Memory B cell (primary cell): ENCODE measurements at regions not wholly inside any gene's neighbourhood (a gene's known extent, or its start where the extent isn't known, plus 50 kb on each side); places are given as distances from the start of the nearest gene placed in this dataset.

ENCODE experiments used
- ATAC-seq: fragments of 150-1000 bp; cut with Tn5 transposase; 2 replicates; pipeline ENCODE4 v1.10.0; 2021; ENCODE audit warnings: low read depth, mild to moderate bottlenecking, moderate library complexity
- DNase-seq, 2 donors: peaks; one replicate each; pipeline ENCODE4 v3.0.0; 2022; ENCODE audit warnings: low spot score in 2 of 2
- H3K27ac Mint-ChIP-seq: one replicate; pipeline ENCODE4 v1.8.0; 2022; ENCODE audit warnings: mild to moderate bottlenecking, moderate library complexity, mixed read lengths
- H3K27me3 Mint-ChIP-seq: one replicate; pipeline ENCODE4 v1.8.0; 2022; ENCODE audit warnings: mixed read lengths
- H3K36me3 Mint-ChIP-seq: one replicate; pipeline ENCODE4 v1.8.0; 2022; ENCODE audit warnings: mild to moderate bottlenecking, mixed read lengths
- H3K4me1 Mint-ChIP-seq: one replicate; pipeline ENCODE4 v1.8.0; 2022; ENCODE audit warnings: mixed read lengths
- H3K4me3 Mint-ChIP-seq: one replicate; pipeline ENCODE4 v1.8.0; 2022; ENCODE audit warnings: mild to moderate bottlenecking, moderate library complexity, mixed read lengths
- H3K9me3 Mint-ChIP-seq: one replicate; pipeline ENCODE4 v1.8.0; 2022; ENCODE audit warnings: mixed read lengths

DNA sequence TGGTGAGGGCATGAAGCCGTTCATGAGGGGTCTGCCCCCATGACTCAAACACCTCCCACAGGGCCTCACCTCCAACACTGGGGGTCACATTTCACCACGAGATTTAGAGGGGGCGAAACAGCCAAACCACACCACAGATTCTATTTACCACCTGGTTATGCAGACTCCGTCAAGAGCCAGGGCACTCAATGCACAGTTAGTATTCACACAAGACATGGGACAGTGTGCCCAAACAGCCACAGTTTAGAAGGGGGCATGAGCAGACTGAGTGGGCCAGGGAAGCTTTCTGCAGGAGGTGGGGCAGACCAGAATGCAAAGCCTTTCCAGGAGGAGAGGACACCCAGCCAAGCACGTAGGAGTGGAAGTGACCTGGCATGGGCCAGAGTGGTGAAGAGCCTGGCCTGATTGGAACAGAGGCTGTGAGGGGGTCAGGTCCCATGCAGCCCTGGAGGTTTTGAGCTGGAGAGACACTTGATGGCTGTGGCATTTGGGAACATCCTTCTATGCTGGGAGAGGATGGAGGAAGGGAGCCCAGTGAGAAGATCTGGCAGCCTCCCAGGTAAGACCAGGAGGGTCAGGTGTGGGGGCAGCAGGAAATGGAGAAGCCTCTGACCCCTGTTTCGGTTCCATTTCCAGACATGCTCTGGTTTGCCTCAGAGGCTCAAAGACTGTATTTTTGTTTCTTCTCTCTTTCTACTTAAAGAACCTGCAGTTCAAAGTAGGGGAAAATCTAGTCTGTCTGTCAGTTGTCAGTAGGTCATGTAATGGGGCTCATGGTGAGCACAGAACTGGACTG, 199.1 kb upstream of the NCAM1 start:
- H3K27ac Mint-ChIP-seq, result no peak overlapping the region
- no peaks in the 10 kb centered on the region for H3K4me1 Mint-ChIP-seq
- DNase-seq (no peak), ATAC-seq (no peak)
- no peak overlapping the region for H3K4me3 Mint-ChIP-seq
- no peaks in the 10 kb centered on the region for H3K36me3 Mint-ChIP-seq
- peaks cover 2% of the 10 kb centered on the region for H3K27me3 Mint-ChIP-seq
- no peaks in the 10 kb centered on the region for H3K9me3 Mint-ChIP-seq

DNA sequence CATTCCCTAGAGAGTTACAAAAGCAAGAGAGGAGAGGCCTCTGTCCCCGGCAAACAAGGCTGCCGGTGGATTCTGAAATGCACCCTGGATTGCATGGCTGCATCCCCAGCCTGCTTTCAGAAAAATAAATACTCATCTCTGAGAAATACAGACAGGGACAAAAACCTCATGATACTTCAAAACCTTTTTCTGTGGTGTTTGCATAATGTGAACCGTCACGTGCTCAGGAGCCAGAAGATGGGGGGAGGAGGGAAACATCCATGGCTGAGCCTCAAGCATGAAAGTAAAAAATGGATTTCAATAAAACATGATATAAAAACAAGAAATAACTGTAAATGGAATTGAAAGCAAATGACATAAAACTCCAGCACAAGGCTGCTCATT, 198.5 kb upstream of the NCAM1 start:
- H3K36me3 Mint-ChIP-seq, result no peaks in the 10 kb centered on the region
- no peak overlapping the region for H3K27ac Mint-ChIP-seq
- no peak for ATAC-seq
- H3K27me3 Mint-ChIP-seq, result peaks cover 2% of the 10 kb centered on the region
- H3K9me3 Mint-ChIP-seq, result no peaks in the 10 kb centered on the region
- H3K4me3 Mint-ChIP-seq, result no peak overlapping the region
- DNase-seq, result no peak
- H3K4me1 Mint-ChIP-seq, result no peaks in the 10 kb centered on the region

DNA sequence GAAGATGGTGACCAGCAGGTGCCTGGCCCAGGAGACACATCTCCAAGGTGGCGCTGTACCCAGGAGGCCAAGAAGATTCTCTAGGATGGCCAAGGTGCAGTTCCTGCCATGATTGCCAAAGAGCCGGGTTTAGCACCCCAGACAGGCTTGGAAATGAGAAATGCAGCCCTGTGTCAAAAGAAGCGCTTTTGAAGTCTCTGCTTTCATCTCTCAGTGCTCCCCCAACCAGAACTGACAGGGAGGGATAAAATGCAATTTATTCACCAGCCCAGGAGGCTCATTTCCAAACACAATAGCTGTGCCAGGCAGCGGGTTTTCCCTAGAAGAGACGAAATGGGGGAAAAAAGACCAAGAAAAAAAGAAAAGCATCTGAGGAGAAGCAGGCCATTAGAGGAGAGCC, 195.9 kb upstream of the NCAM1 start:
- no peaks in the 10 kb centered on the region for H3K9me3 Mint-ChIP-seq
- no peaks in the 10 kb centered on the region for H3K36me3 Mint-ChIP-seq
- no peaks in the 10 kb centered on the region for H3K4me1 Mint-ChIP-seq
- H3K27ac Mint-ChIP-seq, result no peak overlapping the region
- no peak for DNase-seq
- no peak overlapping the region for H3K4me3 Mint-ChIP-seq
- no peak for ATAC-seq
- H3K27me3 Mint-ChIP-seq, result peaks cover 2% of the 10 kb centered on the region

DNA sequence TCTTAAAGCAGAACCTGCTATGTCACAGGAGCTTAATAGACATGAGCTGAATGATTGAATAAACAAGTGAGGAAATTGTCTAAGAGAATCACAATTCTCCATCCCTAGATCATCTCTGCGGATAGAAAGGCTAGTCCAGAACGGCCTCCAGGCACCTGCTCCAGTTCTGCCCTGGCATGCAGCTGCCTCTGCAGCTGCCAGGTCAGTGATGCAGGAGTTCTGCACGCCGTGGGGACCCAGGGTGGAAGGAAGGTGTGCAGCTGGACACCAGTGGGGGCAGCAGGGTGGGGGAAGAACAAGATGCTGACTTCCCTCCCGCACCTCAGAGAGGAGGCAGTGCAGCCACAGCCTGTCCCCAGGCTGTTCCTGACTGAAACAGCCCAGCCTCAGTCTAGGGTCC, 192.1 kb upstream of the NCAM1 start:
- H3K4me3 Mint-ChIP-seq, result no peak overlapping the region
- peaks cover 4% of the 10 kb centered on the region for H3K9me3 Mint-ChIP-seq
- no peaks in the 10 kb centered on the region for H3K4me1 Mint-ChIP-seq
- DNase-seq (no peak), ATAC-seq (no peak)
- no peaks in the 10 kb centered on the region for H3K36me3 Mint-ChIP-seq
- peaks cover 3% of the 10 kb centered on the region for H3K27me3 Mint-ChIP-seq
- H3K27ac Mint-ChIP-seq, result no peak overlapping the region

DNA sequence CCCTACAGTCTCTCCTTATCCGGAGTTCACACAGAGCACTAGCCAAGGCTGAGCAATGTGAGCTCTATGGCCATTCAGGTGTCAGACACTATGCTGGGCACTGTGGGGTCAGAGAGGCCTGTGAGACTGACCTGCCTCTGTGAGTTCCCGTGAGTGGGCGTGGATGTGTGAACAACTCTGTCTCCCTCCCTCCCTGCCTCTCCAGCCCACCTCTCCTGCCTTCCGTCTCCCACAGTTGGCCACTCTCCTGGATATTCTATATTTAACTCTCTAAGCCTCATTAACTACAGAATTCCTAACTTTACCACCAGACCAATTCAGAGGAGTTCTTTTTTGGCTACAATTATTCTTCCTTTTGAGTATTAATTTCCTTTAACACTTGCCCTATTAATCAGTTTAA, 191.6 kb upstream of the NCAM1 start:
- no peak overlapping the region for H3K27ac Mint-ChIP-seq
- no peak for ATAC-seq

DNA sequence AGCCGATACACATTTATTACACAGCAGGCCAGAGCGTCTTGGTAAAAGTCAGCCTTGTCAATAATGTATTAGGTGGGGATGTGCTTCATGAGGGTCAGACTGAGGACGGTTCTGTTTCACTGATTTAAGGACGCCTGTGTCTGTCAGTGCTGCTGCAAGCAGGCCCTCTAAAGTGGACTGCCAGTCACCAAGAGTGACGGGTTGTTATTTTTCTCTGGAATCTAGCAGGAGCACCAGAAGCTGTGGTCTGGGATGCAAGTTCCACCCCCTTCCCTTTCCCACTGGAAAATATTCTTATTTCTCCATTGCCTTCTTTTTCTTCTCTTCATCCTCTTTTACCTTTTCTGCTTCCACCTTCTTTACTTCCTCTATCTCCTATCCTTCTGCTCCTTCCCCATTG, 191.2 kb upstream of the NCAM1 start:
- Mint-ChIP-seq H3K9me3 (peaks cover 4% of the 10 kb centered on the region), H3K27me3 (peaks cover 3% of the 10 kb centered on the region)
- ATAC-seq, result no peak

More for the DNA sequence above, 191.6 kb upstream of the NCAM1 start:
- no peaks in the 10 kb centered on the region for H3K36me3 Mint-ChIP-seq
- DNase-seq, result no peak
- H3K4me3 Mint-ChIP-seq, result no peak overlapping the region
- H3K9me3 Mint-ChIP-seq, result peaks cover 4% of the 10 kb centered on the region
- H3K4me1 Mint-ChIP-seq, result no peaks in the 10 kb centered on the region
- H3K27me3 Mint-ChIP-seq, result peaks cover 3% of the 10 kb centered on the region

DNA sequence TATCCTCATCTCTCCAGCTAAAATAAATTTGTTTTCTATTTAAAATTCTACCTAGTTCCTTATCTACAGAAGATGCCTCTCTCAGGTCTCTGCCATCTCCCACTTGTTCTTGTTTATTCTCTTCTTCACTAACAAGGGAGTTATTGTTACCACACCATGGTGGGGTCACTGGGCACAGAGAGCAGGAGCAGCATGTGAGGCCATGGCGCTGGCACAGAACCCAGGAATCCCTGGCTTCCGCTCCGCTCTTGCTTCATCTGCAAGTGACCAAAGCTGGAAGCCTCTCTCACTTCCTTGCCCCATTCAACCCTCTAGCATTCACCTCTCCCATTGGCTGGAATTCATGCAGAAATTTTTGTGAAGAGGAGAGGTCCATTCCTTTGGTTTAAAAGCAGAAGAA, 190.7 kb upstream of the NCAM1 start:
- DNase-seq (no peak), ATAC-seq (no peak)
- no peak overlapping the region for H3K4me3 Mint-ChIP-seq
- H3K27me3 Mint-ChIP-seq, result peaks cover 3% of the 10 kb centered on the region
- H3K36me3 Mint-ChIP-seq, result no peaks in the 10 kb centered on the region
- H3K4me1 Mint-ChIP-seq, result no peaks in the 10 kb centered on the region
- peaks cover 4% of the 10 kb centered on the region for H3K9me3 Mint-ChIP-seq
- H3K27ac Mint-ChIP-seq, result no peak overlapping the region

More for the DNA sequence above, 191.2 kb upstream of the NCAM1 start:
- Mint-ChIP-seq H3K4me3 (no peak overlapping the region), H3K4me1 (no peaks in the 10 kb centered on the region), H3K27ac (no peak overlapping the region), H3K36me3 (no peaks in the 10 kb centered on the region)
- DNase-seq, result no peak

DNA sequence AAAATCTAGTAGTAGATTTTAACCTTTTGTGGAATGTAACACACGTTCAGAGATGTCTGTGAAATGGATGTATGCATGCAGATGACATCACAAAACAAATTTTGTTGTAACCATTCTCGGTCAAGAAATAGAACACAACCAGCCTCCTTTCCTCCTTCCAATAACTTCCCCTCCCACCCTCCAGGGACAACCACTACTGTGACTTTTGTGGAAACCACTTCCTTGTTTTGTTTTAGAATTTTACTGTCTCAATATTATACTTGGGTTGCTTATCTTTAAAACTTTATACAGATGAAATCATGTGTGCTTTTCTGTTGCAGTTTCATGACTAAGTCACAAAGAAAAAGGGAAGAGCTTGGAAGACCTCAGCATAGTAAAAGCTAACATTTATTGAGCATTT, 189.4 kb upstream of the NCAM1 start:
- no peaks in the 10 kb centered on the region for H3K36me3 Mint-ChIP-seq

DNA sequence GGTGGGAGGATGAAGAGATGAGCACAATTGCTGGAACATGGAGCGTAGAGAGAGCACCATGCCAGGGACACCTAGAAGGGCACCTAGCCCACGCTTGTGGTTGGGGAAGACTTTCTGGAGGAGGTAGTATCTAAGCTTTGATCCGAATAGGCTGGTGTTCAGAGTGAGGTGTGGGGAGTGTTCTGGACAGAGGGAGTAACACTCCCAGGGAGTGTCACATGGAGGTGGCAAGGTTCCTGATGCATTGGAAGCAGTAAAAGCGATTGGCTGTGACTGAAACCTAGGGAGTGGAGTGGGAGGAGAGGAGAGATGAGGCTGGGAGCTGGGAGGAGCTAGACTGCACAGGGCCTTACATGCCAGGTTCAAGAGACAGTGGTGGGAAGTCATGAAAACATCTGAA, 188.0 kb upstream of the NCAM1 start:
- Mint-ChIP-seq H3K9me3 (peaks cover 4% of the 10 kb centered on the region), H3K27ac (no peak overlapping the region), H3K4me1 (no peaks in the 10 kb centered on the region), H3K36me3 (no peaks in the 10 kb centered on the region), H3K4me3 (no peak overlapping the region), H3K27me3 (peaks cover 3% of the 10 kb centered on the region)
- no peak for ATAC-seq
- no peak for DNase-seq

More for the DNA sequence above, 189.4 kb upstream of the NCAM1 start:
- peaks cover 3% of the 10 kb centered on the region for H3K27me3 Mint-ChIP-seq
- ATAC-seq (no peak), DNase-seq (no peak)
- peaks cover 4% of the 10 kb centered on the region for H3K9me3 Mint-ChIP-seq
- no peaks in the 10 kb centered on the region for H3K4me1 Mint-ChIP-seq
- H3K27ac Mint-ChIP-seq, result no peak overlapping the region
- H3K4me3 Mint-ChIP-seq, result no peak overlapping the region

DNA sequence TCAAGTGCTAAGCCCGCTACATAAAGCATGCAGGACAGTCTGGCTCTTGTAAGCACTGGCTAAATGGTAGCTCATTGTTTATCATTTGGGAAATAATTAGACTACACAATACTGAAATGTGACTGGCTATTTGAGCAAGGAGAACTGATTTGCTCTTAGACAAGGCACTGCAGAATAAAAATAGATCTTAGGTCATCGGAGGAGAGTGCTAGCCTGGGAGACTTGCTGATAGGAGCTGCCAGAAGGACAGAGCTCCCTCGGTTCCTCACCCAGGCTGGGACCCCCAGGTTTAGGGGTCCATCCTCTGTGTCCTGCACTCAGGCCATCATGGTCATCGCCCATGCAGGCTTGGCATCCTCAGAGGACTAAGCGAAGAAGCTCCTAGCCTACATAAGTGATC, 184.4 kb upstream of the NCAM1 start:
- ATAC-seq (no peak), DNase-seq (no peak)
- Mint-ChIP-seq H3K4me1 (no peaks in the 10 kb centered on the region), H3K36me3 (no peaks in the 10 kb centered on the region), H3K4me3 (no peak overlapping the region), H3K27ac (no peak overlapping the region), H3K9me3 (no peaks in the 10 kb centered on the region), H3K27me3 (peaks cover 6% of the 10 kb centered on the region)

DNA sequence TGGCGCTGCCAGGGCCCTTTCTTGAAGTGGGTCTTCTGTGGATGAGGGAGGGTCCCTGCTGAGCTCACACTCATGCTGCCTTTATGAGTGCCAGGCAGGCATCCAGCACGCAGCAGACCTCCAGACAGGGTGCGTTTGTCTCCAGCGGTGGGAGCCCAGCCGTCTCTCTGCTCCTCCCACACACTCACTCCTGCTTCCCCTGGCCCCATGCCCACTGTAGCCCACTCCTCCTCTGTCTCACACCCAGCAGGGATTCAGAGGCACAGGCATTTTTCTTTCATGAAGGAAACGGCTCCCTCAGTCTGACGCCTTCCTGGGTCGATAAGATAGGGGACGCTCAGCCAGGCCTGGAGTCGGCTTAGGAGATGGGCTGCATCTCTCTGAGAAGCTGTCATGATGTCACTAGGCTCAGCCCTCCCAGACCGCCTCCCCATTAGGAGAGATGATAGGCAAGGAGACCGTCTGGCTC, 183.9 kb upstream of the NCAM1 start:
- ATAC-seq (no peak), DNase-seq (no peak)
- H3K4me3 Mint-ChIP-seq, result no peak overlapping the region
- no peaks in the 10 kb centered on the region for H3K36me3 Mint-ChIP-seq
- no peaks in the 10 kb centered on the region for H3K4me1 Mint-ChIP-seq
- H3K27ac Mint-ChIP-seq, result no peak overlapping the region
- no peaks in the 10 kb centered on the region for H3K9me3 Mint-ChIP-seq
- peaks cover 8% of the 10 kb centered on the region for H3K27me3 Mint-ChIP-seq

DNA sequence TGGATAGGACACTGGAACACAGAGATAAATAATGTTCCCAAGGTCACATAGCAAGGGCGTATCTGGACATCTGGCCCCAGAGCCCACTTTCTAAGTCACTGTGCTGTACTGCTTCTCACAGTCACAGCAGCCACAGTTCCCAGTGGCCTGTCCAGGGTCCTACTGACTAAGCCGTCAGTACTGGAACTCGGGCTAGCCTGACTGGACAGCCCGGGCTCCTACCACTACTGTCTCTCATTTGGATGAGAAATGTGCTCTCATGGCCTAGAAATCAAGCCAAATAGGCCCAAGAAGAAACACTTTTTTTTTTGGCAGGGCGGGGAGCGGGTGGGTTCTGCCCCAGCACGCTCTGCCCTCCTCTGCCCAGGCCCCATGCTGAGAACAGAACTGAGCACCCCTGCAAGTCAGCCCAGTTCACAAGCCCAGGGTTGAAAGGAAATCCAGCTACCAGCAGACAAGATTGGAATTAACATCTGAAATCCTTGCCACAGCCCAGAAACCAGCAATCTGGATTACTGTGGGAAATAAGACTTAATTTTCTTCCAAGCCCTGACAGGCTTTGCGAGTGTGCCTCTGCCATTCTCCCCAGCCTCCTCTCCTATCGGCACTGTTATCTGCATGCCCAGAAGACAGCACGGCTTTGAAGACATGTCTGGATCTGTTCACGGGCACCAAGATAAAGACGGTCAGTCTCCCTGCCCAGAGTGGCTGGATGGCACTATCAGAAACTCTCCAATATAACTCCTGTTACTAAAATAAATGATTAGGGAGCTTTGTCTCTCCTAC, 182.9 kb upstream of the NCAM1 start:
- H3K27ac Mint-ChIP-seq, result no peak overlapping the region
- no peaks in the 10 kb centered on the region for H3K36me3 Mint-ChIP-seq
- peaks cover 9% of the 10 kb centered on the region for H3K27me3 Mint-ChIP-seq
- DNase-seq (no peak), ATAC-seq (no peak)
- H3K9me3 Mint-ChIP-seq, result peaks cover 2% of the 10 kb centered on the region
- no peak overlapping the region for H3K4me3 Mint-ChIP-seq
- H3K4me1 Mint-ChIP-seq, result no peaks in the 10 kb centered on the region

DNA sequence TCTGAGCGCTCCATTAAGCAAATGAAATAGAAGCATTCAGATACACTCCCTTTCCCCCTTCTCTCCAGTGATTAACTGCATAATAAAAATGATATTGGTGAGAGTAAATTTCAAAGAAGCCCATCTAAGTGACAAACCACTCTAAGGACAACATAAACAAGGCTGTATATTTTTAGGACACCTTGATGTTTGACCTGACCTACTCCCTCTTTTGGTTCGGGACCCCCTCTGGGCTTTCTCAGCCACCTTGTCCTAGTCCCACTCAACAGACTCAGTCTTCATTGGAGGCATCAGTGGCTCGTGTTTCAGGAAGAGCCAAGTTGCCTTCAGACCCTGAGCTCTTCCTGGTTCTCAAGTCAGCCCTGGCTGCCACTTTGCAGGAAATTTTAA, 182.3 kb upstream of the NCAM1 start:
- H3K27ac Mint-ChIP-seq, result no peak overlapping the region

DNA sequence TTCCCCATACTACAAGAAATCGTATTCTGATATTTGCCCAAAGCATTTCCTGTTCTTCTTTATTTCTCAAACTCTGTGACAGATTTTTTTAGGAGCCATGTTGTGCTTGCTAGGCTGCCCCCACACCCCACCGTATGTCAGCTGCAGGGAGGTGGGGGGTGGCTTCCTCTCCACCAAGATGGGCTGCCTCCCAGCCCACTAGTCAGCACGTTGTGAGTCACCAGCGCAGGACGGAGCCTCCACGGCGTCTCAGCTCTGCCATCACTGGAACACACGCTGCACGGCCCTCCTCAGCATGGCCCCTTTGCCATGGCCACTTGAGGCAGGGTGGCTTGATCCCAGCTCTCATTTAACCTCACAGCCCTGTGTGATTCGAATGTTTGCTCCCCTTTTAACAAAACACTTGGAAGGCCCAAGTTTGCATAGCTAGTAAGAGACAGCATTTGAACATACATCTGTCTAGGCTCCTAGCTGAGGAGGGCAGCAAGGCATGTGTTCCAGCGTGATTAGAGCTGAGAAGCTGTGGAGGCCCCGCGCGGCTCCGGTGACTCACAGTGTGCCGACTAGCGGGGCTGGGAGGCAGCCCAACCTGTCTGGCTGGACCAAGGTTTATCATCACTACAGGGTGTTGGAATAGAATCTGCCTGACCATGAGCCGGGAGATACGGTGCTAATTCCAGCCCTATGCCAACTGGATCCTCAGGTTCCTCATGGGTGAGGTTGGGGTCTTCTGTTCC, 180.7 kb upstream of the NCAM1 start:
- Mint-ChIP-seq H3K27me3 (peaks cover 9% of the 10 kb centered on the region), H3K9me3 (peaks cover 2% of the 10 kb centered on the region), H3K36me3 (no peaks in the 10 kb centered on the region), H3K27ac (no peak overlapping the region), H3K4me3 (no peak overlapping the region), H3K4me1 (no peaks in the 10 kb centered on the region)
- DNase-seq (no peak), ATAC-seq (no peak)

More for the DNA sequence above, 182.3 kb upstream of the NCAM1 start:
- no peaks in the 10 kb centered on the region for H3K4me1 Mint-ChIP-seq
- ATAC-seq, result no peak
- peaks cover 9% of the 10 kb centered on the region for H3K27me3 Mint-ChIP-seq
- DNase-seq, result no peak
- H3K36me3 Mint-ChIP-seq, result no peaks in the 10 kb centered on the region
- H3K9me3 Mint-ChIP-seq, result peaks cover 2% of the 10 kb centered on the region
- H3K4me3 Mint-ChIP-seq, result no peak overlapping the region
